ENCODE measurements at regions not wholly inside any gene's neighbourhood (a gene's known extent, or its start where the extent isn't known, plus 50 kb on each side); places are given as distances from the start of the nearest gene placed in this dataset.

- no peaks in the 10 kb centered on the region for H3K9me3 ChIP-seq
- FAIRE-seq (no peak), DNase-seq (ENCODE audit: low read depth in 1 of 2, low spot score in 1 of 2) (no peak), ATAC-seq (no peak)
- TF ChIP-seq NPAS2 (CRISPR knock-in tag; IDR thresholded peaks at IDR 0.05; ENCODE audit: borderline replicate concordance) (no peak), CBX2 (IDR thresholded peaks at IDR 0.05; ENCODE audit: borderline replicate concordance, low read depth) (no peak), ZSCAN20 (CRISPR knock-in tag; IDR thresholded peaks at IDR 0.05) (no peak), FOSB (CRISPR knock-in tag; IDR thresholded peaks at IDR 0.05) (no peak), TFCP2L1 (CRISPR knock-in tag; IDR thresholded peaks at IDR 0.05) (no peak), CBX8 (IDR thresholded peaks at IDR 0.05) (no peak), ZNF302 (CRISPR knock-in tag; IDR thresholded peaks at IDR 0.05) (no peak), FOXS1 (CRISPR knock-in tag; IDR thresholded peaks at IDR 0.05) (no peak), ESRRA (IDR thresholded peaks at IDR 0.05; ENCODE audit: borderline replicate concordance, low read length) (no peak), HEYL (CRISPR knock-in tag; IDR thresholded peaks at IDR 0.05) (no peak), EHMT2 (IDR thresholded peaks at IDR 0.05; ENCODE audit: low read depth) (no peak), HMGXB4 (CRISPR knock-in tag; IDR thresholded peaks at IDR 0.05; ENCODE audit: borderline replicate concordance) (no peak), RCOR1 (IDR thresholded peaks at IDR 0.05; ENCODE audit: low read depth, low read length) (no peak), RARB (CRISPR knock-in tag; IDR thresholded peaks at IDR 0.05) (no peak), JUN (IDR thresholded peaks at IDR 0.05) (no peak), CTCF (IDR thresholded peaks at IDR 0.05) (no peak), MAFK (IDR thresholded peaks at IDR 0.05; ENCODE audit: partially characterized antibody) (no peak), HOXB13 (CRISPR knock-in tag; IDR thresholded peaks at IDR 0.05; ENCODE audit: low read depth) (no peak), JUNB (IDR thresholded peaks at IDR 0.05) (no peak)
- TF ChIP-seq, protein P1, sequence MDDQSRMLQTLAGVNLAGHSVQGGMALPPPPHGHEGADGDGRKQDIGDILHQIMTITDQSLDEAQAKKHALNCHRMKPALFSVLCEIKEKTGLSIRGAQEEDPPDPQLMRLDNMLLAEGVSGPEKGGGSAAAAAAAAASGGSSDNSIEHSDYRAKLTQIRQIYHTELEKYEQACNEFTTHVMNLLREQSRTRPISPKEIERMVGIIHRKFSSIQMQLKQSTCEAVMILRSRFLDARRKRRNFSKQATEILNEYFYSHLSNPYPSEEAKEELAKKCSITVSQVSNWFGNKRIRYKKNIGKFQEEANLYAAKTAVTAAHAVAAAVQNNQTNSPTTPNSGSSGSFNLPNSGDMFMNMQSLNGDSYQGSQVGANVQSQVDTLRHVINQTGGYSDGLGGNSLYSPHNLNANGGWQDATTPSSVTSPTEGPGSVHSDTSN (IDR thresholded peaks at IDR 0.05) = no peak
- no peak overlapping the region for H3K4me3 ChIP-seq
- 0% methylated on average over 1 of the region's 1 CpG for WGBS (ENCODE audit: missing lambda C conversion rate)
- H3K4me2 ChIP-seq = no peak overlapping the region
- no peak overlapping the region for H3K27ac ChIP-seq
- H3K4me1 ChIP-seq = no peaks in the 10 kb centered on the region
- ChIA-PET POLR2A (no interaction called here), CTCF (no interaction called here)
These were observed 379.8 kb downstream of the GPATCH2 start for GRCh38 chr1:217251121-217251520.

DNA sequence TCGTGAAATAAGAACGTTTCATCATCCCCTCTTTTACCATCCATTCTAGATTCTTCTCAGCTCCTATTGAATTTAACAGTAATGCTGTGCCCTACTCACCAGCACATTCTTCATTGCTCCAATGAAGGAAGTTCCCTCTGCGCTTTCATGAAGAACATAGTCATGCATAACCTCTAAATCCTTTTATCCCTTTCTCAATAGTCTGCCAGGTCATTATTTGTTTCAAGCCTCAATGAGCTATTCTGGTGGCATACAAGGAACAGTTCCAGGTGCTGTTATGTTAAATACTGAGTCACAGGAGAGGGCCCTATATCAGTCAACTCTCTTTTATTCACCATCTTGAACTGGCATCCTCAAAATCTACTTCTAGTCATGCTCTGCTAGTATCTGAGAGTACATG is 381.0 kb downstream of the GPATCH2 start:
- ATAC-seq = no peak
- no peak for FAIRE-seq
- H3K4me1 ChIP-seq = no peaks in the 10 kb centered on the region
- no peak overlapping the region for H3K27ac ChIP-seq
- DNase-seq (ENCODE audit: low read depth in 1 of 2, low spot score in 1 of 2) = no peak
- WGBS (ENCODE audit: missing lambda C conversion rate) = 26% methylated on average over 3 of the region's 3 CpGs
- ChIA-PET CTCF (no interaction called here), POLR2A (no interaction called here)
- H3K9me3 ChIP-seq = no peaks in the 10 kb centered on the region
- no peak overlapping the region for H3K4me2 ChIP-seq
- no peak overlapping the region for H3K4me3 ChIP-seq
- TF ChIP-seq, protein P2, sequence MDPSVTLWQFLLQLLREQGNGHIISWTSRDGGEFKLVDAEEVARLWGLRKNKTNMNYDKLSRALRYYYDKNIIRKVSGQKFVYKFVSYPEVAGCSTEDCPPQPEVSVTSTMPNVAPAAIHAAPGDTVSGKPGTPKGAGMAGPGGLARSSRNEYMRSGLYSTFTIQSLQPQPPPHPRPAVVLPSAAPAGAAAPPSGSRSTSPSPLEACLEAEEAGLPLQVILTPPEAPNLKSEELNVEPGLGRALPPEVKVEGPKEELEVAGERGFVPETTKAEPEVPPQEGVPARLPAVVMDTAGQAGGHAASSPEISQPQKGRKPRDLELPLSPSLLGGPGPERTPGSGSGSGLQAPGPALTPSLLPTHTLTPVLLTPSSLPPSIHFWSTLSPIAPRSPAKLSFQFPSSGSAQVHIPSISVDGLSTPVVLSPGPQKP (IDR thresholded peaks at IDR 0.05; ENCODE audit: low read depth, low read length) = no peak
- TF ChIP-seq RNF2 (IDR thresholded peaks at IDR 0.05; ENCODE audit: borderline replicate concordance, low read depth) = no peak
- TF ChIP-seq HOXB5 (CRISPR knock-in tag; IDR thresholded peaks at IDR 0.05) = no peak
- no peak for TF ChIP-seq HES2 (IDR thresholded peaks at IDR 0.05)
- TF ChIP-seq KDM5A (IDR thresholded peaks at IDR 0.05) = no peak
- no peak for TF ChIP-seq JUN (IDR thresholded peaks at IDR 0.05)
- no peak for TF ChIP-seq ZNF302 (CRISPR knock-in tag; IDR thresholded peaks at IDR 0.05)
- TF ChIP-seq, protein P3, sequence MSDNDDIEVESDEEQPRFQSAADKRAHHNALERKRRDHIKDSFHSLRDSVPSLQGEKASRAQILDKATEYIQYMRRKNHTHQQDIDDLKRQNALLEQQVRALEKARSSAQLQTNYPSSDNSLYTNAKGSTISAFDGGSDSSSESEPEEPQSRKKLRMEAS (IDR thresholded peaks at IDR 0.05) = no peak
- TF ChIP-seq REST (IDR thresholded peaks at IDR 0.05) = no peak
- TF ChIP-seq, protein P4, sequence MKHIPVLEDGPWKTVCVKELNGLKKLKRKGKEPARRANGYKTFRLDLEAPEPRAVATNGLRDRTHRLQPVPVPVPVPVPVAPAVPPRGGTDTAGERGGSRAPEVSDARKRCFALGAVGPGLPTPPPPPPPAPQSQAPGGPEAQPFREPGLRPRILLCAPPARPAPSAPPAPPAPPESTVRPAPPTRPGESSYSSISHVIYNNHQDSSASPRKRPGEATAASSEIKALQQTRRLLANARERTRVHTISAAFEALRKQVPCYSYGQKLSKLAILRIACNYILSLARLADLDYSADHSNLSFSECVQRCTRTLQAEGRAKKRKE (CRISPR knock-in tag; IDR thresholded peaks at IDR 0.05; ENCODE audit: low read depth) = no peak
- no peak for TF ChIP-seq CBX2 (IDR thresholded peaks at IDR 0.05; ENCODE audit: borderline replicate concordance, low read depth)
- TF ChIP-seq POLR2A (IDR thresholded peaks at IDR 0.05; ENCODE audit: low read length) = no peak
- TF ChIP-seq HOXB13 (CRISPR knock-in tag; IDR thresholded peaks at IDR 0.05; ENCODE audit: low read depth) = no peak

Data from A549 (cell line).